GM21423 (cell line): ENCODE measurements at regions not wholly inside any gene's neighbourhood (a gene's known extent, or its start where the extent isn't known, plus 50 kb on each side); places are given as distances from the start of the nearest gene placed in this dataset.
"Not testable (repeated sequence)": the region's sequence is repeated elsewhere in the genome, so short reads cannot be mapped to it uniquely, and the experiment has no call there.

Experiments
- ATAC-seq: cut with Tn5 transposase; IDR thresholded peaks from one replicate; pipeline ENCODE4 v1.9.1; 2021; ENCODE audit warnings: mild to moderate bottlenecking, moderate library complexity; ENCODE audit not compliant: unreplicated experiment

GRCh38 chr6:68167604-68168003, 467.5 kb upstream of the ADGRB3 start:
- ATAC-seq: no peak

- not testable (repeated sequence) for ATAC-seq
These were observed 474.3 kb upstream of the ADGRB3 start for GRCh38 chr6:68160812-68161211.

GRCh38 chr6:68160348-68160747, 474.7 kb upstream of the ADGRB3 start:
- no peak for ATAC-seq

GRCh38 chr6:68159433-68159832, 475.6 kb upstream of the ADGRB3 start:
- peak; percentile 40 for ATAC-seq

- no peak for ATAC-seq
These were observed 476.8 kb upstream of the ADGRB3 start for GRCh38 chr6:68158256-68158655.

- ATAC-seq: no peak
These were observed 490.4 kb upstream of the ADGRB3 start for GRCh38 chr6:68144667-68145066.

GRCh38 chr6:68141190-68141589, 493.9 kb upstream of the ADGRB3 start:
- ATAC-seq: no peak

GRCh38 chr6:68139130-68139529, 496.0 kb upstream of the ADGRB3 start:
- no peak for ATAC-seq

GRCh38 chr6:68134796-68135195, 500.3 kb upstream of the ADGRB3 start:
- no peak for ATAC-seq

GRCh38 chr6:68128211-68128610, 506.9 kb upstream of the ADGRB3 start:
- no peak for ATAC-seq

- ATAC-seq: no peak
These were observed 508.0 kb upstream of the ADGRB3 start for GRCh38 chr6:68127074-68127473.

- peak; percentile 86 for ATAC-seq
These were observed 508.9 kb upstream of the ADGRB3 start for GRCh38 chr6:68126089-68126749.

GRCh38 chr6:68122975-68123374, 512.1 kb upstream of the ADGRB3 start:
- ATAC-seq: not testable (repeated sequence)

GRCh38 chr6:68122032-68122431, 513.0 kb upstream of the ADGRB3 start:
- ATAC-seq: no peak

- ATAC-seq: not testable (repeated sequence)
These were observed 514.1 kb upstream of the ADGRB3 start for GRCh38 chr6:68120954-68121353.

- no peak for ATAC-seq
These were observed 520.5 kb upstream of the ADGRB3 start for GRCh38 chr6:68114463-68115047.

- peak; percentile 79 for ATAC-seq
These were observed 526.7 kb upstream of the ADGRB3 start for GRCh38 chr6:68108233-68108835.

- peak; percentile 87 for ATAC-seq
These were observed 541.0 kb upstream of the ADGRB3 start for GRCh38 chr6:68094070-68094469.

GRCh38 chr6:68087399-68088133, 547.5 kb upstream of the ADGRB3 start:
- peak; percentile 89 for ATAC-seq

GRCh38 chr6:68086199-68086598, 548.9 kb upstream of the ADGRB3 start:
- no peak for ATAC-seq

- not testable (repeated sequence) for ATAC-seq
These were observed 549.5 kb upstream of the ADGRB3 start for GRCh38 chr6:68085599-68085998.

- ATAC-seq: no peak
These were observed 553.0 kb upstream of the ADGRB3 start for GRCh38 chr6:68082086-68082485.
